Activated naive CD8-positive, alpha-beta T cell treated with anti-CD3 and anti-CD28 coated beads for 36 hours (primary cell): ENCODE measurements at regions not wholly inside any gene's neighbourhood (a gene's known extent, or its start where the extent isn't known, plus 50 kb on each side); places are given as distances from the start of the nearest gene placed in this dataset.
"Not testable (repeated sequence)": the region's sequence is repeated elsewhere in the genome, so short reads cannot be mapped to it uniquely, and the experiment has no call there.

Experiments used
- DNase-seq: peaks from one replicate; pipeline ENCODE4 v3.0.0; 2021
- H3K27ac Mint-ChIP-seq: one replicate; pipeline ENCODE4 v1.8.0; 2022; ENCODE audit warnings: mild to moderate bottlenecking, moderate library complexity, mixed read lengths
- H3K27me3 Mint-ChIP-seq: one replicate; pipeline ENCODE4 v1.8.0; 2022; ENCODE audit warnings: mild to moderate bottlenecking, mixed read lengths
- H3K36me3 Mint-ChIP-seq: one replicate; pipeline ENCODE4 v1.8.0; 2021; ENCODE audit warnings: mild to moderate bottlenecking, mixed read lengths
- H3K4me1 Mint-ChIP-seq: one replicate; pipeline ENCODE4 v1.8.0; 2021; ENCODE audit warnings: mixed read lengths
- H3K4me3 Mint-ChIP-seq: one replicate; pipeline ENCODE4 v1.8.0; 2022; ENCODE audit warnings: mild to moderate bottlenecking, moderate library complexity, mixed read lengths
- H3K9me3 Mint-ChIP-seq: one replicate; pipeline ENCODE4 v1.8.0; 2022; ENCODE audit warnings: mixed read lengths

DNA sequence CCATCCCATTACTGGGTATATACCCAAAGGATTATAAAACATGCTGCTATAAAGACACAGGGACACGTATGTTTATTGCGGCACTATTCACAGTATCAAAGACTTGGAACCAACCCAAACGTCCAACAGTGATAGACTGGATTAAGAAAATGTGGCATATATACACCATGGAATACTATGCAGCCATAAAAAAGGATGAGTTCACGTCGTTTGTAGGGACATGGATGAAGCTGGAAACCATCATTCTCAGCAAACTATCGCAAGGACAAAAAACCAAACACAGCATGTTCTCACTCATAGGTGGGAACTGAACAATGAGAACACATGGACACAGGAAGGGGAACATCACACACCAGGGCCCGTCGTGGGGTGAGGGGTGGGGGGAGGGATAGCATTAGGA is 106.1 kb downstream of the CHD1L start:
- H3K9me3 Mint-ChIP-seq, H3K36me3 Mint-ChIP-seq: not testable (repeated sequence)

DNA sequence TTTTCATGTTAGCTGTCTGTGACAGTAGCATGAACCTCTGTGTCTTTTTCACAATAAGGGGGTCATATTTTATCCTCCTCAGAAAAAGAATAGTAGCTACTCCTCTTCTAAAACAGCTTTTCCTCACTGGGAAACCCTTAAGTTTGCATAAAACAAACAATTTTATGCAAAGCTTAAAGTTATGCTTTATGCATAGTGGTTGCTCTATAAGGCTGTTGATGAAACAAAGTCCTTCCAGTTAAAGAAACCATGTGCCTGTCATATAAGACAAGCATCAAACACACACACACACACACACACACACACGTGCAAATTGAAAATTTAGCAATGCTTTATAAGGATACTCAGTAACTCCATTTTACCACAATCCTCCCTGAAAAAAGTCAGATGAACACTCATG is 107.0 kb downstream of the CHD1L start:
- H3K4me1 Mint-ChIP-seq: no peaks in the 10 kb centered on the region
- peaks cover 4% of the 10 kb centered on the region for H3K9me3 Mint-ChIP-seq
- H3K4me3 Mint-ChIP-seq: no peak overlapping the region
- H3K36me3 Mint-ChIP-seq: no peaks in the 10 kb centered on the region
- no peak overlapping the region for H3K27ac Mint-ChIP-seq
- no peak for DNase-seq
- H3K27me3 Mint-ChIP-seq: peaks cover 40% of the 10 kb centered on the region

More for the DNA sequence above, 106.1 kb downstream of the CHD1L start:
- peaks cover 47% of the 10 kb centered on the region for H3K27me3 Mint-ChIP-seq
- DNase-seq, H3K27ac Mint-ChIP-seq, H3K4me3 Mint-ChIP-seq, H3K4me1 Mint-ChIP-seq: not testable (repeated sequence)

DNA sequence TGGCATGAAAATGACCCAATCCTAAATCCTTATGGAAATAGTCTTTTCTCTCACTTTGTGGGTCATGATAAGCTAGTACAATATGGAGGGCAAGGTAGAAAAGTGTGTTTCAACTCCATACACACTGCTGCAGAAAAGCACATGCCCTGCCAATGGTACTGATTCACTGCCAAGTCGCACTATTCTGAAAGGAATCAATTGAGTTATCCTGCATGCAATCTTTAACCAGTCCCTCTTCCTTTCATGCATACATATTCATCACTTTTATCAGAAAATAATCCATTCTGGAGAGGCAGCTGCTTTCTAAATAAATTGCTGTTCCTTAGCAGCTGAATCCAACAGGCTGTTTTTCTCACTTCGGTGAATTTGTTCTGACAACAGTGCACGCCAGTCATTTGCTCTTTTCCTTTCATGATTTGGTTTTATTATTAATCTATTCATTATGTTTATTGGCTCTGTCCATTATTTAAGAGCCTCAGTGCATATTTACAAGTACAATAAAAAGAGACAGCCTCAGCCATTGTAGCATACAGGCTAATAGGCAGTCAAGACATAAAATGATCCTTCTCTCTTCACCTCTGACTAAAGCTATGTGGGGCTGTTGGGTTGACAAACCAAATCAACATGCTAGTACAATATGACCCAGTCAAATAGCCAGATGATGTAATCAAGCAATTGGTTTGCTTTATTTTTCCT is 108.8 kb downstream of the CHD1L start:
- Mint-ChIP-seq H3K27ac (no peak overlapping the region), H3K9me3 (peaks cover 4% of the 10 kb centered on the region), H3K36me3 (no peaks in the 10 kb centered on the region)

DNA sequence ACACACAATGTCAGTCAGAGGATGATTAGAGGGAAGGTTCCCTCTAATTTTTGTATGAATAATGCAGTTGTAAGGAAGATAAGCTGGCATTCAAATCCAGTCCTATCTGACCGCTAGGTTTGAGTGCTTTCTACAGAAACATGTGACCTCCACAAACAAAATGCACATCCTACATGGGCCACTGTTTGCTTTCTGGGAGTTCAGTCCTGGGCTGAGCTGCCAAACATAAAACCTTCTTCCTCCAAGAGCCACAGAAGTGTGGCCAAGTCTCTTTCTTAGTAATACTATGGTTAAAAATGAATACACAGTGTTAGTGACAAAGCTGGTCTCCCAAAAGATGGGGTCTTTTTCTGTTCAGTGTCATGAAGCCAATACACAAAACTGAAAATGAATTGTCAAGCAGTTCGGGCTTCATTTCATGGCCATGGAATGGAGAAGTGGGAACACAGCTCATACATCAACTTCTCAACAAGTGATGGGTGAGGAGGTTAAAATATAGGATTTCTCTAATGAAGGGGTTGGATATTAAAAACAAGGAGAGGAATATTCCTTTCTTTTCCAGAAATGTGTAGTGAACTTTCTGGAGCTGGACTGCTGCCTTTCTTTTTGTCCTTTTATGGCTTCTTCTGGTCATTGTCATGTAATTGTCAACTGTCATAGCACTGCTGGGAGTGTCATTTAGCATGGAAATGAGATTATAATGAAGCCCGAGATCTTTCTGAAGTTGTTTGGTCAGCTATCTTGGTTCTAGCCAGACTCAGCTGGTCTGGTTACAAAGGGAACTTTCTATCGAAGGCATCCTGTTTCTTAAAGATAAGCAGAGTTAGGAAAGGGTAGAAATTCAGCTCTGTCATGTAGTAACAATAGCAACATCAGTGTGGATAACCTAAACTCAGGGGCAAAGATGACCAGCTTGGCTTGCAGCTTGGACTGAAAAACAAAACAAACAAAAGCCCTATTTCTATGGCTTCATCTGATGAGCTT is 135.1 kb downstream of the CHD1L start:
- no peak for DNase-seq
- Mint-ChIP-seq H3K36me3 (peaks cover 2% of the 10 kb centered on the region), H3K9me3 (peaks cover 6% of the 10 kb centered on the region), H3K4me1 (no peaks in the 10 kb centered on the region), H3K27me3 (peaks cover 24% of the 10 kb centered on the region), H3K27ac (no peak overlapping the region), H3K4me3 (no peak overlapping the region)

More for the DNA sequence above, 108.8 kb downstream of the CHD1L start:
- Mint-ChIP-seq H3K27me3 (peaks cover 24% of the 10 kb centered on the region), H3K4me1 (no peaks in the 10 kb centered on the region), H3K4me3 (no peak overlapping the region)
- no peak for DNase-seq

DNA sequence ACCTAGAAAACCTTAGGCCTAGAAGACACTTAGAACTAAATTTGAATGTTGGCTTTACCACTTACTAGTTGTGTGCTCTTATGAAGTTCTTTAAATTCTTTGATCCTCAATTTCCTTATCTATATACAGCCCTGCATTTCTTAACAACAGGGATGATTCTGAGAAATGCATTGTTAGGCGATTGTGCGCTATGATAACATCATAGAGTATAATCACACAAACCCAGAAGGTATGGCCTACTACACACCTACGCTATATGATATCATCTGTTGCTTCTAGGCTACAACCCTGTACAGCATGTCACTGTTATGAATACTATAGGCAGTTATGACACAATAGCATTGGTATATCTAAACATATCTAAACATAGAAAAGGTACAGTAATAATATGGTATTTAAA is 137.4 kb downstream of the CHD1L start:
- Mint-ChIP-seq H3K27me3 (peaks cover 16% of the 10 kb centered on the region), H3K9me3 (peaks cover 4% of the 10 kb centered on the region), H3K27ac (no peak overlapping the region), H3K4me3 (no peak overlapping the region), H3K36me3 (no peaks in the 10 kb centered on the region), H3K4me1 (peaks cover 3% of the 10 kb centered on the region)
- DNase-seq: no peak

DNA sequence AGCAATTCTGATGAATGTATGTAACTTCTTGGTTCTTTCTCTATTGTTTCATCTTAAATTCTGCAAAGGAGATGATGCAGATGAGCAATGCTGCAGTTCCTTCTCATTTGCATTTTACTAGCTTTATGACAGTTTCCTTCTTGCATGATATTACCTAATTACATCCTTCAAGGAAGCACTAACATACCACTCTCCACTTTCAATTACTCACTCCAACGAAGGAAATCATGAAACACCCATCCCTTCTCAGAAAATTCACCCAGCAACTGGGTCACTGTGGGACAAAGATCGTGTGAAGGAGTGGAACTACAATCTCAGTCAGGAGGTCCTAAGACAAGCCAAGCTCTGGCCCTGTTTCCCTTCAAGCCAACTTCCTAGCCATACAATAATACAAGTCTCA is 142.3 kb downstream of the CHD1L start:
- DNase-seq: no peak
- Mint-ChIP-seq H3K27me3 (peaks cover 16% of the 10 kb centered on the region), H3K36me3 (no peaks in the 10 kb centered on the region), H3K9me3 (no peaks in the 10 kb centered on the region), H3K27ac (no peak overlapping the region), H3K4me3 (no peak overlapping the region), H3K4me1 (peaks cover 3% of the 10 kb centered on the region)

GRCh38 chr1:147388969-147389368 is 146.5 kb downstream of the CHD1L start:
- Mint-ChIP-seq H3K27ac (no peak overlapping the region), H3K36me3 (no peaks in the 10 kb centered on the region), H3K27me3 (peaks cover 19% of the 10 kb centered on the region), H3K4me1 (peaks cover 5% of the 10 kb centered on the region), H3K9me3 (peaks cover 3% of the 10 kb centered on the region), H3K4me3 (no peak overlapping the region)
- DNase-seq: no peak

GRCh38 chr1:147389532-147390184 is 147.2 kb downstream of the CHD1L start:
- H3K36me3 Mint-ChIP-seq: no peaks in the 10 kb centered on the region
- H3K4me1 Mint-ChIP-seq: peaks cover 5% of the 10 kb centered on the region
- peaks cover 19% of the 10 kb centered on the region for H3K27me3 Mint-ChIP-seq
- no peak overlapping the region for H3K4me3 Mint-ChIP-seq
- DNase-seq: no peak
- H3K9me3 Mint-ChIP-seq: peaks cover 3% of the 10 kb centered on the region
- H3K27ac Mint-ChIP-seq: no peak overlapping the region

DNA sequence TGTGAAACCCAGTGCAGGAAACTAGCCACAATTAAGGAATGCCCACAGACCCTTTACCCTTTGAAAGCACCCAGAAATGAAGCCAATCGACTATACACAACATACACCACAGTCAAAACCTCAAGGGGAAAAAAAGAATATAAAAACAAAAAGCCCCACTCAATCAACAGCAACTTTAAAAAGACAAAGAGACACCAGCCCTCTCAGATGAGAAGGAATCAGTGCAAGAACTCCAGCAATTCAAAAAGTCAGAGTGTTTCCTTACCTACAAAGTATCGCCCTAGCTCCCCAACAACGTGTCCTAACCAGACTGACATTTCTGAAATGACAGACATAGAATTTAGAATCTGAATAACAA is 147.7 kb downstream of the CHD1L start:
- DNase-seq: no peak
- H3K4me3 Mint-ChIP-seq: no peak overlapping the region
- peaks cover 2% of the 10 kb centered on the region for H3K4me1 Mint-ChIP-seq
- H3K27ac Mint-ChIP-seq: no peak overlapping the region
- peaks cover 3% of the 10 kb centered on the region for H3K9me3 Mint-ChIP-seq
- H3K27me3 Mint-ChIP-seq: peaks cover 19% of the 10 kb centered on the region
- H3K36me3 Mint-ChIP-seq: no peaks in the 10 kb centered on the region

DNA sequence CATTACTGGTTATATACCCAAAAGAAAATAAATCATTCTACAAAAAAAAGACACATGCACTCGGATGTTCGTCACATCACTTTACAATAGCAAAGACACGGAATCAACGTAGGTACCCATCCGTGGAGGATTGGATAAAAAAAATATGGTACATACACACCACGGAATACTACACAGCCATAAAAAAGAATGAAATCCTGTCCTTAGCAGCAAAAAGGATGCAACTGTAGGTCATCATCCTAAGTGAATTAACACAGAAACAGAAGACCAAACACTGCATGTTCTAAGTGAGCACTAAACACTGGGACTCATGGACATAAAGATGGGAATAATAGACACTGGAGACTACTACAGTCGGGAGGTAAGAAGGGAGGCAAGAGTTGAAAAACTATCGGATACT is 148.6 kb downstream of the CHD1L start:
- Mint-ChIP-seq H3K9me3 (peaks cover 3% of the 10 kb centered on the region), H3K27me3 (peaks cover 26% of the 10 kb centered on the region), H3K4me3 (no peak overlapping the region), H3K27ac (no peak overlapping the region), H3K4me1 (peaks cover 2% of the 10 kb centered on the region), H3K36me3 (no peaks in the 10 kb centered on the region)
- no peak for DNase-seq

DNA sequence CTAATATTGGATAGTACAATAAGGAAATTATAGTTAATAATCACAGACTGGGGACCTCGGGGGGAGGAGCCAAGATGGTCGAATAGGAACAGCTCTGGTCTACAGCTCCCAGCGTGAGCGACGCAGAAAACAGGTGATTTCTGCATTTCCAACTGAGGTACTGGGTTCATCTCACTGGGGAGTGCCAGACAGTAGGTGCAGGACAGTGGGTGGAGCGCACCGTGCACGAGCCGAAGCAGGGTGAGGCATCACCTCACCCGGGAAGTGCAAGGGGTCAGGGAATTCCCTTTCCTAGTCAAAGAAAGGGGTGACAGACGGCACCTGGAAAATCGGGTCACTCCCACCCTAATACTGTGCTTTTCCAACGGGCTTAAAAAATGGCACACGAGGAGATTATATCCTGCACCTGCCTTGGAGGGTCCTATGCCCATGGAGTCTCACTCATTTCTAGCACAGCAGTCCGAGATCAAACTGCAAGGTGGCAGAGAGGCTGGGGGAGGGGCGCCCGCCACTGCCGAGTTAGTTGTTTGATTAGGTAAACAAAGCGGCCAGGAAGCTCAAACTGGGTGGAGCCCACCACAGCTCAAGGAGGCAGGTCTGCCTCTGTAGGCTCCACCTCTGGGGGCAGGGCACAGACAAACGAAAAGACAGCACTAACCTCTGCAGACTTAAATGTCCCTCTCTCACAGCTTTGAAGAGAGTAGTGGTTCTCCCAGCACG is 138.8 kb upstream of the BCL9 start:
- not testable (repeated sequence) for H3K9me3 Mint-ChIP-seq, H3K36me3 Mint-ChIP-seq, DNase-seq, H3K4me1 Mint-ChIP-seq, H3K4me3 Mint-ChIP-seq, H3K27ac Mint-ChIP-seq
- peaks cover 53% of the 10 kb centered on the region for H3K27me3 Mint-ChIP-seq

DNA sequence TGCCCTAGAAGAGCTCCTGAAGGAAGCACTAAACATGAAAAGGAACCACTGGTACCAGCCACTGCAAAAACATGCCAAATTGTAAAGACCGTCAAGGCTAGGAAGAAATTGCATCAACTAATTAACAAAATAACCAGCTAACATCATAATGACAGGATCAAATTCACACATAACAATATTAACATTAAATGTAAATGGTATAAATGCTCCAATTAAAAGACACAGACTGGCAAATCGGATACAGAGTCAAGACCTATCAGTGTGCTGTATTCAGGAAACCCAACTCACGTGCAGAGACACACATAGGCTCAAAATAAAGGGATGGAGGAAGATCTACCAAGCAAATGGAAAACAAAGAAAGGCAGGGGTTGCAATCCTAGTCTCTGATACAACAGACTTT is 137.0 kb upstream of the BCL9 start:
- not testable (repeated sequence) for H3K9me3 Mint-ChIP-seq, H3K4me1 Mint-ChIP-seq
- peaks cover 43% of the 10 kb centered on the region for H3K27me3 Mint-ChIP-seq

DNA sequence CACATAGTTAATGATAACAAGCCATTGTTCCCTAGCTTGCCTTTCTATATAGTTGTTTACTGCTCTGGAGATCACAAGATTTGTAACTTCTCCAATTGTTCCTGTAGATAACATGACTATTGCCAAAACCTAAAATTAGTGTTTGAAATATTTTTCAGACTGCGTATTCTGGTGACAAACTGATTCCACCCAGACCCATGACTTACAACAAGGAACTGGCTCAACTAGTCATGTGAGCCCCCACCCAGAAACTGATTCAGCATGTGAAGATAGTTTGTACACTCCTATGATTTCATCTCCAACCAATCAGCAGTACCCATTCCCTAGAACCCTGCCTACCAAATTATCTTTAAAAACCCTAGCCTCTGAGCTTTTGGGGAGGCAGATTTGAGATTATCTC is 131.4 kb upstream of the BCL9 start:
- no peak overlapping the region for H3K4me3 Mint-ChIP-seq
- H3K27ac Mint-ChIP-seq: no peak overlapping the region
- peaks cover 16% of the 10 kb centered on the region for H3K27me3 Mint-ChIP-seq
- no peaks in the 10 kb centered on the region for H3K4me1 Mint-ChIP-seq
- no peak for DNase-seq
- H3K36me3 Mint-ChIP-seq: no peaks in the 10 kb centered on the region
- H3K9me3 Mint-ChIP-seq: peaks cover 5% of the 10 kb centered on the region

More for the DNA sequence above, 137.0 kb upstream of the BCL9 start:
- not testable (repeated sequence) for H3K27ac Mint-ChIP-seq, H3K4me3 Mint-ChIP-seq, H3K36me3 Mint-ChIP-seq, DNase-seq

- H3K27ac Mint-ChIP-seq: no peak overlapping the region
- no peaks in the 10 kb centered on the region for H3K36me3 Mint-ChIP-seq
- no peaks in the 10 kb centered on the region for H3K4me1 Mint-ChIP-seq
- H3K9me3 Mint-ChIP-seq: peaks cover 2% of the 10 kb centered on the region
- DNase-seq: no peak
- peaks cover 27% of the 10 kb centered on the region for H3K27me3 Mint-ChIP-seq
- H3K4me3 Mint-ChIP-seq: no peak overlapping the region
Measured at GRCh38 chr1:147413110-147413605, 128.1 kb upstream of the BCL9 start.
